BLaER1 treated with 17β-estradiol and CSF1 and Interleukin-3, amounts not matched to agents 10 nM and 100 nM (cell line): ENCODE measurements at regions not wholly inside any gene's neighbourhood (a gene's known extent, or its start where the extent isn't known, plus 50 kb on each side); places are given as distances from the start of the nearest gene placed in this dataset.

ENCODE experiments used
- H3K27ac ChIP-seq, 11 experiments: shearing (Covaris generic); formaldehyde crosslinking; 2 replicates each; pipeline ENCODE4 v1.8.1; 2022
- H3K27me3 ChIP-seq, 11 experiments: shearing (Covaris generic); formaldehyde crosslinking; 2 replicates each; pipeline ENCODE4 v1.8.1; 2022
- H3K36me3 ChIP-seq, 11 experiments: shearing (Covaris generic); formaldehyde crosslinking; 2 replicates each; pipeline ENCODE4 v1.8.1; 2022
- H3K4me1 ChIP-seq, 10 experiments: shearing (Covaris generic); formaldehyde crosslinking; 2 replicates each; pipeline ENCODE4 v1.8.1; 2022
- H3K4me2 ChIP-seq, 11 experiments: shearing (Covaris generic); formaldehyde crosslinking; 2 replicates each; pipeline ENCODE4 v1.8.1; 2022
- H3K4me3 ChIP-seq, 10 experiments: shearing (Covaris generic); formaldehyde crosslinking; 2 replicates each; pipeline ENCODE4 v1.8.1; 2022
- H3K9ac ChIP-seq, 11 experiments: shearing (Covaris generic); formaldehyde crosslinking; 2 replicates each; pipeline ENCODE4 v1.8.1; 2022
- H3K9me3 ChIP-seq, 11 experiments: shearing (Covaris generic); formaldehyde crosslinking; replicated peaks in 1 of 11; 2 replicates each; pipeline ENCODE4 v1.8.1; 2022
- H4K20me1 ChIP-seq, 11 experiments: shearing (Covaris generic); formaldehyde crosslinking; 2 replicates each; pipeline ENCODE4 v1.8.1; 2022
- Cebpa-rat ChIP-seq, 11 experiments: shearing (Covaris generic); IDR thresholded peaks; 2 replicates each; pipeline ENCODE4 v1.8.1; 2022

DNA sequence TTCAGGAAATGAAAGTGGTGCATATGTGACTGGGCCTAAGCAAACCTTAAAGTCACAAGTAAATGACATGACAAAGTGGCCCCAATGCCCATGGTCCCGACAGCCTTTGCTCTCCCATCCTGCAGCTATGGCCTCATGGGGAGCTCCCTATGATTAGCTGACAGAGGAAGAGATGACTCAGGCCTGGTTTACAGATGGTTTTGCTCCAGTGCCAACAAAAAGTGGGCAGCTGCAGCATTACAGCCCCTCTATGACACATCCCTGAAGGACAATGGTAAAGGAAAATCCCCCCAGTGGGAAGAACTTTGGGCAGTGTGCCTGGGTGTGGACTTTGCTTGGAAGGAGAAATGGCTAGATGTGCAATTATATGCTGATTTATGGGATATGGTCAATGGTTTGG lies 105.1 kb upstream of the ADCY1 start:
- no peak overlapping the region for H3K27ac ChIP-seq
- peak overlapping the region in 2 of 11 experiments; percentile 24 to 35; a peak in 2 of 22 replicates for H3K4me2 ChIP-seq
- H3K4me1 ChIP-seq, result peaks cover 0 to 7% (median 0%) of the 10 kb centered on the region in 10 experiments; a peak in 3 of 20 replicates
- TF ChIP-seq Cebpa-rat (IDR thresholded peaks at IDR 0.05), result no peak
- H3K9ac ChIP-seq, result no peak overlapping the region
- no peak overlapping the region for H3K4me3 ChIP-seq
- no peaks in the 10 kb centered on the region for H3K36me3 ChIP-seq
- H3K9me3 ChIP-seq, result peaks cover 0 to 22% (median 7%) of the 10 kb centered on the region in 11 experiments; a peak in 9 of 22 replicates
- no peaks in the 10 kb centered on the region for H4K20me1 ChIP-seq
- no peaks in the 10 kb centered on the region for H3K27me3 ChIP-seq

GRCh38 chr7:45470031-45470430 lies 104.1 kb upstream of the ADCY1 start:
- Histone ChIP-seq H3K4me2 (no peak overlapping the region), H3K27ac (no peak overlapping the region), H3K9me3 (peaks cover 0 to 22% (median 7%) of the 10 kb centered on the region in 11 experiments; a peak in 9 of 22 replicates), H3K27me3 (no peaks in the 10 kb centered on the region), H3K9ac (no peak overlapping the region), H3K36me3 (no peaks in the 10 kb centered on the region), H4K20me1 (no peaks in the 10 kb centered on the region), H3K4me3 (no peak overlapping the region), H3K4me1 (peaks cover 0 to 7% (median 0%) of the 10 kb centered on the region in 10 experiments; a peak in 3 of 20 replicates)
- TF ChIP-seq Cebpa-rat (IDR thresholded peaks at IDR 0.05), result no peak

DNA sequence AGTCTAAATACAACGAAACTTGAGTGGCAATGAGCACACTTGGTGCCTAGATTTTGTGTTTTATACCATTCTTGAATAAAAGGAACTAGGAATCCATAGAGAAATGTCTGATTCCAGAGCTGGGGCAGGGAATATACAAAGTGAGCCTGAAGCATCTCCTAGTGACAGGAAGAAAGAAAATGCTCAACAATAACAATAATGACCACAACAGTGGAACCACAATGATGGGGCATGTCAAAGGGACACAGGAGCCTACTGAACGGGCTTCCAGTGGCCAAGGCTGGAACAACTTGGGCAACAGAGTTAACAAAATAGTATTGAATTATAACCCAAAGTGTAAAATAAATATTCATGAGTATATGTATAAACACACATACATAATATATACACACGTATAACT lies 94.4 kb upstream of the ADCY1 start:
- Histone ChIP-seq H3K4me3 (no peak overlapping the region), H3K9ac (no peak overlapping the region), H4K20me1 (no peaks in the 10 kb centered on the region), H3K4me1 (peaks cover 4 to 22% (median 8%) of the 10 kb centered on the region in 10 experiments; a peak in 17 of 20 replicates), H3K27me3 (no peaks in the 10 kb centered on the region), H3K27ac (no peak overlapping the region), H3K4me2 (no peak overlapping the region), H3K9me3 (no peaks in the 10 kb centered on the region), H3K36me3 (no peaks in the 10 kb centered on the region)
- TF ChIP-seq Cebpa-rat (IDR thresholded peaks at IDR 0.05), result no peak

DNA sequence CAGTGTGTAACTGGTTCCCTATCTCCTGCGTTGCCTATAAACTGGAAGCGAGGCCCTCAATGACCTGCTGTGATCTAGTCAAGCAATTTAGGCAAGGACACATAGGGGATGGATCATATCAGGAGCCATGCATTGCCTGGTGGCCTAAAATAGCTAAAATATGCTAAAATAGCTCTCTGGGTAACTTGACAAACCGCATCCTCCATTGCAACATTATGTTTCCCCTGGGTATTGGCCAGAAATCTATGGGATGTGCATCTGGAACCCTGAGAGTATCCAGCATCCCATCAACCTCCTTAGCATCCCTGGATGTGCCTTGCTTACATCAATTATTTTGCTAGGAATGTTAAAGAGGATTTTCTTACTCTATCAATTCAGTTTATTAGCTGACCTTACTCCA lies 91.7 kb upstream of the ADCY1 start:
- Histone ChIP-seq H3K4me3 (no peak overlapping the region), H3K9me3 (no peaks in the 10 kb centered on the region), H3K36me3 (no peaks in the 10 kb centered on the region), H3K4me1 (peaks cover 4 to 22% (median 8%) of the 10 kb centered on the region in 10 experiments; a peak in 17 of 20 replicates), H4K20me1 (no peaks in the 10 kb centered on the region), H3K9ac (no peak overlapping the region), H3K27me3 (no peaks in the 10 kb centered on the region), H3K27ac (peak overlapping the region in 4 of 11 experiments; percentile 15 to 62 (median 28); a peak in 3 of 22 replicates), H3K4me2 (peak overlapping the region; percentile 29 to 77 (median 46); a peak in 20 of 22 replicates)
- no peak for TF ChIP-seq Cebpa-rat (IDR thresholded peaks at IDR 0.05)

GRCh38 chr7:45484094-45484493 lies 90.1 kb upstream of the ADCY1 start:
- Histone ChIP-seq H3K9me3 (no peaks in the 10 kb centered on the region), H3K27ac (no peak overlapping the region), H3K27me3 (no peaks in the 10 kb centered on the region), H3K36me3 (no peaks in the 10 kb centered on the region), H3K4me1 (peaks cover 4 to 22% (median 8%) of the 10 kb centered on the region in 10 experiments; a peak in 17 of 20 replicates), H3K4me2 (peak overlapping the region in 2 of 11 experiments; percentile 12 to 46; a peak in 3 of 22 replicates), H4K20me1 (no peaks in the 10 kb centered on the region), H3K9ac (no peak overlapping the region), H3K4me3 (no peak overlapping the region)
- TF ChIP-seq Cebpa-rat (IDR thresholded peaks at IDR 0.05), result no peak

- Histone ChIP-seq H4K20me1 (no peaks in the 10 kb centered on the region), H3K9ac (no peak overlapping the region), H3K36me3 (no peaks in the 10 kb centered on the region), H3K27me3 (no peaks in the 10 kb centered on the region), H3K4me1 (peaks cover 4 to 22% (median 8%) of the 10 kb centered on the region in 10 experiments; a peak in 17 of 20 replicates), H3K9me3 (peaks cover 1 to 12% (median 10%) of the 10 kb centered on the region in 11 experiments; a peak in 12 of 22 replicates), H3K4me3 (no peak overlapping the region), H3K4me2 (no peak overlapping the region), H3K27ac (no peak overlapping the region)
- TF ChIP-seq Cebpa-rat (IDR thresholded peaks at IDR 0.05), result no peak
Measured at GRCh38 chr7:45486575-45486974, 87.6 kb upstream of the ADCY1 start.

DNA sequence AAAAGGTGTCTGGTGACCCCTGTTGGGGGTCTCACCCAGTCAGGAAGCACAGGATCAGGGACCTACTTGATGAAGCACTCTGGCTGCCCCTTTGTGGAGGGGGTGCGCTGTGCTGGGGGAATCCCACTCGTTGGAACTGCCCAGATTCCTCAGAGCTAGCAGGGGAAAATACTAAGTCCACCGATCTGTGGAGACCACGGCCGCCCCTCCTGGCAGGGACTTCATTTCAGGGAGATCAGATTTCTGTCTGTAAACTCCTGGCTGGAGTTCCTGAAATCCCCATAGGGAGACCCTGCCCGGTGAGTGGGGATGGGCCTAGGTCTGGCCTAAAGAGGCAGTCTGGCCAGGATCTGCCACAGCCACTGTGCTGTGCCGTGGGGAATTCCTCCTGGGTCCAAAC lies 79.3 kb upstream of the ADCY1 start:
- no peak overlapping the region for H3K4me3 ChIP-seq
- H3K4me2 ChIP-seq, result no peak overlapping the region
- no peak for TF ChIP-seq Cebpa-rat (IDR thresholded peaks at IDR 0.05)
- no peak overlapping the region for H3K9ac ChIP-seq
- H3K4me1 ChIP-seq, result no peaks in the 10 kb centered on the region
- no peaks in the 10 kb centered on the region for H3K27me3 ChIP-seq
- H4K20me1 ChIP-seq, result no peaks in the 10 kb centered on the region
- H3K9me3 ChIP-seq, result peaks cover 29 to 56% (median 46%) of the 10 kb centered on the region in 11 experiments
- no peak overlapping the region for H3K27ac ChIP-seq
- no peaks in the 10 kb centered on the region for H3K36me3 ChIP-seq

DNA sequence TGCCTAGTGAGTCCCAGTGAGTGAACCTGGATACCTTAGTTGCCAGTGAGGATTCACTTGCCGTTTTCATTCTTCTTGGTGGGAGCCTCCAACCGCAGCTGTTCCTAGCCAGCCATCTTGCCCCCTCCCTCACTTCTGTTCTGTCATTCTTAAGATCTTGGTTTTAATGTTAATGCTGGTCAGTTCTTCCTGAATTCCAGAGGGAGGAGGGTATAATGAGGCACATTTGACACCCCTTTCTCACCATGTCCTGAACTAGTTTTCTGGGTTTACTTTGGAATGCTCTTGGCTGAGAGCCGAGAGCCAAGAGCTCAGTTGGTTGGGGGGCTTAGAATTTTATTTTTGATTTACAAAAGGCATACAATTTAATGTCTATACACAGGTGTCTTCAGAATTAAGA lies 78.5 kb upstream of the ADCY1 start:
- Histone ChIP-seq H3K9me3 (peaks cover 29 to 53% (median 45%) of the 10 kb centered on the region in 11 experiments), H3K36me3 (no peaks in the 10 kb centered on the region), H3K4me2 (no peak overlapping the region), H3K27me3 (no peaks in the 10 kb centered on the region), H3K27ac (no peak overlapping the region), H3K4me3 (no peak overlapping the region), H3K4me1 (peaks cover 0 to 2% (median 0%) of the 10 kb centered on the region in 10 experiments; a peak in 1 of 20 replicates), H4K20me1 (no peaks in the 10 kb centered on the region), H3K9ac (no peak overlapping the region)
- TF ChIP-seq Cebpa-rat (IDR thresholded peaks at IDR 0.05), result no peak

DNA sequence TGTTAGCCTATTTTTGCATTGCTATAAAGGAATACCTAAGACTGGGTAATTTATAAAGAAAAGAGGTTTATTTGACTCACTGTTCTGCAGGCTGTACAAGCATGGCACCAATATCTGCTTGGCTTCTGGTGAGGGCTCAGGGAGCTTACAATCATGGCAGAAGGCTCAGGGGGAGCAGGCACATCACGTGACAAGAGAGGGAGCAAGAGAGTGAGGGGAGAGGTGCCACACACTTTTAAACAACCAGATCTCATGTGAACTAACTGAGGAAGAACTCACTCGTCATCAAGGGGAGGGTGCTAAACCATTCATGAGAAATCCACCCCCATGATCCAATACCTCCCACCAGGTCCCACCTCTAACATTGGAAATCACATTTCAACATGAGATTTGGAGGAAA lies 73.9 kb upstream of the ADCY1 start:
- H3K27ac ChIP-seq, result no peak overlapping the region
- H3K9me3 ChIP-seq, result peaks cover 23 to 37% (median 31%) of the 10 kb centered on the region in 11 experiments
- H3K4me2 ChIP-seq, result no peak overlapping the region
- H3K36me3 ChIP-seq, result peaks cover 0 to 4% (median 0%) of the 10 kb centered on the region in 11 experiments; a peak in 1 of 22 replicates
- no peak for TF ChIP-seq Cebpa-rat (IDR thresholded peaks at IDR 0.05)
- peaks cover 0 to 3% (median 0%) of the 10 kb centered on the region in 10 experiments; a peak in 1 of 20 replicates for H3K4me1 ChIP-seq
- H3K4me3 ChIP-seq, result no peak overlapping the region
- no peaks in the 10 kb centered on the region for H4K20me1 ChIP-seq
- no peak overlapping the region for H3K9ac ChIP-seq
- H3K27me3 ChIP-seq, result no peaks in the 10 kb centered on the region

- Histone ChIP-seq H3K4me2 (no peak overlapping the region), H3K36me3 (peaks cover 0 to 4% (median 0%) of the 10 kb centered on the region in 11 experiments; a peak in 1 of 22 replicates), H3K9me3 (peaks cover 34 to 45% (median 40%) of the 10 kb centered on the region in 11 experiments), H3K9ac (no peak overlapping the region), H3K4me1 (peaks cover 0 to 3% (median 0%) of the 10 kb centered on the region in 10 experiments; a peak in 1 of 20 replicates), H3K27me3 (no peaks in the 10 kb centered on the region), H3K27ac (no peak overlapping the region), H4K20me1 (no peaks in the 10 kb centered on the region), H3K4me3 (no peak overlapping the region)
- TF ChIP-seq Cebpa-rat (IDR thresholded peaks at IDR 0.05), result no peak
Measured at GRCh38 chr7:45501791-45502190, 72.4 kb upstream of the ADCY1 start.
